Thoracic aorta (tissue), 2 donors: ENCODE measurements at regions not wholly inside any gene's neighbourhood (a gene's known extent, or its start where the extent isn't known, plus 50 kb on each side); places are given as distances from the start of the nearest gene placed in this dataset.
A peak's percentile ranks its signal among the peaks of the same experiment; 100 is the strongest.

ENCODE experiments used
- ATAC-seq: fragments of 150-250 bp; one replicate; pipeline ENCODE4 v1.8.0; 2017; ENCODE audit warnings: low read depth; ENCODE audit not compliant: insufficient number of reproducible peaks, low FRiP score
- DNase-seq: peaks from one replicate; pipeline ENCODE4 v3.0.0-alpha.2; 2020; ENCODE audit warnings: low spot score
- H3K27ac ChIP-seq, 2 donors: fragments of 200-600 bp; sonication (generic); 1 replicate in 1 of 2; 2 replicates in 1 of 2; pipeline ENCODE4 v1.5.1; 2016; ENCODE audit warnings: mild to moderate bottlenecking in 2 of 2, moderate library complexity in 2 of 2
- H3K27me3 ChIP-seq: fragments of 200-600 bp; sonication (generic); replicated peaks from 2 replicates; pipeline ENCODE4 v1.6.0; 2016; ENCODE audit warnings: mild to moderate bottlenecking; ENCODE audit not compliant: insufficient read depth
- H3K36me3 ChIP-seq: fragments of 200-600 bp; sonication (generic); one replicate; pipeline ENCODE4 v1.5.1; 2016
- H3K4me1 ChIP-seq, 2 donors: fragments of 200-600 bp; sonication (generic); 1 replicate in 1 of 2; 2 replicates in 1 of 2; pipeline versions ENCODE4 v1.5.1 to v1.6.0; 2016; ENCODE audit warnings: low read depth in 2 of 2, mild to moderate bottlenecking in 1 of 2; ENCODE audit not compliant: control insufficient read depth in 1 of 2
- H3K4me3 ChIP-seq: fragments of 200-600 bp; sonication (generic); 2 replicates; pipeline ENCODE4 v1.5.1; 2016; ENCODE audit warnings: mild to moderate bottlenecking
- H3K9me3 ChIP-seq: fragments of 200-600 bp; sonication (generic); 2 replicates; pipeline ENCODE4 v1.5.1; 2016
- TF ChIP-seq, protein P1 (sequence below): fragments of 200-600 bp; sonication (generic); IDR thresholded peaks from one replicate; pipeline ENCODE4 v1.5.1; 2019; ENCODE audit warnings: antibody characterized with exemption

- TF ChIP-seq, protein P1, sequence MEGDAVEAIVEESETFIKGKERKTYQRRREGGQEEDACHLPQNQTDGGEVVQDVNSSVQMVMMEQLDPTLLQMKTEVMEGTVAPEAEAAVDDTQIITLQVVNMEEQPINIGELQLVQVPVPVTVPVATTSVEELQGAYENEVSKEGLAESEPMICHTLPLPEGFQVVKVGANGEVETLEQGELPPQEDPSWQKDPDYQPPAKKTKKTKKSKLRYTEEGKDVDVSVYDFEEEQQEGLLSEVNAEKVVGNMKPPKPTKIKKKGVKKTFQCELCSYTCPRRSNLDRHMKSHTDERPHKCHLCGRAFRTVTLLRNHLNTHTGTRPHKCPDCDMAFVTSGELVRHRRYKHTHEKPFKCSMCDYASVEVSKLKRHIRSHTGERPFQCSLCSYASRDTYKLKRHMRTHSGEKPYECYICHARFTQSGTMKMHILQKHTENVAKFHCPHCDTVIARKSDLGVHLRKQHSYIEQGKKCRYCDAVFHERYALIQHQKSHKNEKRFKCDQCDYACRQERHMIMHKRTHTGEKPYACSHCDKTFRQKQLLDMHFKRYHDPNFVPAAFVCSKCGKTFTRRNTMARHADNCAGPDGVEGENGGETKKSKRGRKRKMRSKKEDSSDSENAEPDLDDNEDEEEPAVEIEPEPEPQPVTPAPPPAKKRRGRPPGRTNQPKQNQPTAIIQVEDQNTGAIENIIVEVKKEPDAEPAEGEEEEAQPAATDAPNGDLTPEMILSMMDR = no peak
- Histone ChIP-seq H3K36me3 (no peaks in the 10 kb centered on the region), H3K4me1 (peaks cover 18 to 36% of the 10 kb centered on the region in 2 donors), H3K27me3 (no peaks in the 10 kb centered on the region), H3K9me3 (no peaks in the 10 kb centered on the region), H3K27ac (no peak overlapping the region), H3K4me3 (peak overlapping the region; percentile 73)
- DNase-seq (no peak), ATAC-seq (no peak)
Measured at GRCh38 chr1:47708658-47709018, 270.8 kb downstream of the FOXD2 start.

GRCh38 chr1:47709019-47709871, 271.4 kb downstream of the FOXD2 start:
- ATAC-seq (no peak), DNase-seq (no peak)
- Histone ChIP-seq H3K4me3 (peak overlapping the region; percentile 73), H3K4me1 (peaks cover 12 to 30% of the 10 kb centered on the region in 2 donors), H3K27ac (peak overlapping the region in 1 of 2 donors; percentile 25), H3K9me3 (no peaks in the 10 kb centered on the region), H3K27me3 (no peaks in the 10 kb centered on the region), H3K36me3 (no peaks in the 10 kb centered on the region)
- TF ChIP-seq, protein P1 = peak; percentile 48

DNA sequence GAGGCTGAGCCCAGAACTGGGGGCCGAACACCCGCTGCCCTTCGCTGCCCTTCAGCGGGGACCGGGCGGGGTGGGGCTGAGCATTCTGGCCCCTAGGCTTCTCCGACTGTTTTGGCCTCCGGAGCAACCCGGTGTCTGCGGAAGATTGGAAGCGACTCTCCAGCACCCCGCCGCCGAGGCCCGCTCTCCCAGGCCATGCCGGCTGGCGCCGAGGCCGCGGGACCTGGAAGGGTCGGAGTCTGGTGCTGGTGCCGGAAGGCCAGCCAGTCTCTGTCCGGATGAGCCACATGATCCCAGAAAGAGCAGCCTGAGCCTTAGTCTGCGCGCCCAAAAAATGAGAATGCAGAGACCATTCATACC, 272.0 kb downstream of the FOXD2 start:
- peak overlapping the region in 1 of 2 donors; percentile 25 for H3K27ac ChIP-seq
- no peak for ATAC-seq
- no peaks in the 10 kb centered on the region for H3K9me3 ChIP-seq
- TF ChIP-seq, protein P1 = peak; percentile 1
- peak overlapping the region; percentile 73 for H3K4me3 ChIP-seq
- no peaks in the 10 kb centered on the region for H3K36me3 ChIP-seq
- H3K4me1 ChIP-seq = peaks cover 11 to 25% of the 10 kb centered on the region in 2 donors
- no peak for DNase-seq
- no peaks in the 10 kb centered on the region for H3K27me3 ChIP-seq

- no peak overlapping the region for H3K27ac ChIP-seq
Measured at GRCh38 chr1:47710329-47711071, 272.7 kb downstream of the FOXD2 start.

More at GRCh38 chr1:47710329-47711071, 272.7 kb downstream of the FOXD2 start:
- H3K4me3 ChIP-seq = peak overlapping the region; percentile 73
- H3K9me3 ChIP-seq = no peaks in the 10 kb centered on the region
- no peaks in the 10 kb centered on the region for H3K27me3 ChIP-seq
- H3K4me1 ChIP-seq = peaks cover 11 to 25% of the 10 kb centered on the region in 2 donors
- ATAC-seq (peak; percentile 57), DNase-seq (no peak)
- TF ChIP-seq, protein P1 = peak; percentile 99
- no peaks in the 10 kb centered on the region for H3K36me3 ChIP-seq
